ENCODE measurements at regions not wholly inside any gene's neighbourhood (a gene's known extent, or its start where the extent isn't known, plus 50 kb on each side); places are given as distances from the start of the nearest gene placed in this dataset.
A peak's percentile ranks its signal among the peaks of the same experiment; 100 is the strongest.

- TF ChIP-seq, protein P1, sequence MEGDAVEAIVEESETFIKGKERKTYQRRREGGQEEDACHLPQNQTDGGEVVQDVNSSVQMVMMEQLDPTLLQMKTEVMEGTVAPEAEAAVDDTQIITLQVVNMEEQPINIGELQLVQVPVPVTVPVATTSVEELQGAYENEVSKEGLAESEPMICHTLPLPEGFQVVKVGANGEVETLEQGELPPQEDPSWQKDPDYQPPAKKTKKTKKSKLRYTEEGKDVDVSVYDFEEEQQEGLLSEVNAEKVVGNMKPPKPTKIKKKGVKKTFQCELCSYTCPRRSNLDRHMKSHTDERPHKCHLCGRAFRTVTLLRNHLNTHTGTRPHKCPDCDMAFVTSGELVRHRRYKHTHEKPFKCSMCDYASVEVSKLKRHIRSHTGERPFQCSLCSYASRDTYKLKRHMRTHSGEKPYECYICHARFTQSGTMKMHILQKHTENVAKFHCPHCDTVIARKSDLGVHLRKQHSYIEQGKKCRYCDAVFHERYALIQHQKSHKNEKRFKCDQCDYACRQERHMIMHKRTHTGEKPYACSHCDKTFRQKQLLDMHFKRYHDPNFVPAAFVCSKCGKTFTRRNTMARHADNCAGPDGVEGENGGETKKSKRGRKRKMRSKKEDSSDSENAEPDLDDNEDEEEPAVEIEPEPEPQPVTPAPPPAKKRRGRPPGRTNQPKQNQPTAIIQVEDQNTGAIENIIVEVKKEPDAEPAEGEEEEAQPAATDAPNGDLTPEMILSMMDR (IDR thresholded peaks at IDR 0.05; ENCODE audit: low read depth, low read length) = no peak
- in situ Hi-C loops (cut with HindIII; ENCODE audit: low sequenced_read_pairs) = no loop called here
- no peak for DNase-seq (ENCODE audit: low read depth, low spot score)
- H3K4me3 ChIP-seq (ENCODE audit: low read depth, low read length) = no peak overlapping the region
Observed at GRCh38 chr12:29070309-29070708, 78.8 kb upstream of the FAR2 start.

- in situ Hi-C loops (cut with HindIII; ENCODE audit: low sequenced_read_pairs) = no loop called here
- TF ChIP-seq, protein P1 (IDR thresholded peaks at IDR 0.05; ENCODE audit: low read depth, low read length) = no peak
- DNase-seq (ENCODE audit: low read depth, low spot score) = no peak
- H3K4me3 ChIP-seq (ENCODE audit: low read depth, low read length) = no peak overlapping the region
Observed at GRCh38 chr12:29071099-29071498, 78.0 kb upstream of the FAR2 start.

DNA sequence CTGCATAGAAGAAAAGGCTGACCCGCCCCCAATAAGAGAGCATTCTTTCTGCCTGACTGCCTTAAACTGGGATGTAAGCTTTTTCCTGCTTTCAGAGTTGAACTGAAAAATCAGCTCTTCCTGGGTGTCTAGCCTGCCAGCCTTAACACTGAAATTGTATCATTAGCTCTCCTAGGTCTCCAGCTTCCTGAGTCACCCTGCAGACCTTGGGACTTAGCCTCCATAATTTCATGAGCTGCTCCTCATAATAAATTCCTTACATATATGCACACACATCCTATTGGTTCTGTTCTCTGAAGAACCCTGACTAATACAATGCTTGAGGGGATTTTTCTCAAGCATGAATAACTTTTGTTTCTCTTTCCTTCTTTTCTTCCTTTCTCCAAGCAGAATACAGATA is 76.4 kb upstream of the FAR2 start:
- DNase-seq (ENCODE audit: low read depth, low spot score) = no peak
- H3K4me3 ChIP-seq (ENCODE audit: low read depth, low read length) = no peak overlapping the region
- in situ Hi-C loops (cut with HindIII; ENCODE audit: low sequenced_read_pairs) = no loop called here
- TF ChIP-seq, protein P1 (IDR thresholded peaks at IDR 0.05; ENCODE audit: low read depth, low read length) = no peak

GRCh38 chr12:29073631-29074239 is 75.3 kb upstream of the FAR2 start:
- no peak overlapping the region for H3K4me3 ChIP-seq (ENCODE audit: low read depth, low read length)
- in situ Hi-C loops (cut with HindIII; ENCODE audit: low sequenced_read_pairs) = no loop called here
- TF ChIP-seq, protein P1 (IDR thresholded peaks at IDR 0.05; ENCODE audit: low read depth, low read length) = peak; percentile 72
- peak; percentile 66 for DNase-seq (ENCODE audit: low read depth, low spot score)

GRCh38 chr12:29081101-29081500 is 68.0 kb upstream of the FAR2 start:
- DNase-seq (ENCODE audit: low read depth, low spot score) = no peak
- TF ChIP-seq, protein P1 (IDR thresholded peaks at IDR 0.05; ENCODE audit: low read depth, low read length) = no peak
- in situ Hi-C loops (cut with HindIII; ENCODE audit: low sequenced_read_pairs) = no loop called here
- no peak overlapping the region for H3K4me3 ChIP-seq (ENCODE audit: low read depth, low read length)

DNA sequence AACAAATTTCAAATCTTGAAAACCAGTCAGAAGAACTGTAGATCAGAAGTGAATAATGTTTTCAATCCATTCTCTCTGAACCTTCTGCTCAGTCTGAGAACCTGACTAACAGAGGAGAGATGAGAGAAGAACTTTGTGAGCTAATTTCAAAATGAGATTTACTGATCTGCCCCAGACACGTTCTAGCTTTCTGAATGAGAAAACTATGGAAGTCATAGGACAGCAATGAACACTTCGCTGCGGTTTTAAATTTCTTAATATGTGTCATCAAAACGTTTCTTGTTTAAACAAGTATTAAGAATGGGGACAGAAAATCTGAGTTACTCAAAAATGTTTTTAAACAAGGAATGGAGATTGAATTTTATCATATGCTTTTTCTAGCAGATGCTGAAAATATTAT is 66.6 kb upstream of the FAR2 start:
- no peak overlapping the region for H3K4me3 ChIP-seq (ENCODE audit: low read depth, low read length)
- in situ Hi-C loops (cut with HindIII; ENCODE audit: low sequenced_read_pairs) = no loop called here
- TF ChIP-seq, protein P1 (IDR thresholded peaks at IDR 0.05; ENCODE audit: low read depth, low read length) = no peak
- DNase-seq (ENCODE audit: low read depth, low spot score) = no peak
